ENCODE measurements at regions not wholly inside any gene's neighbourhood (a gene's known extent, or its start where the extent isn't known, plus 50 kb on each side); places are given as distances from the start of the nearest gene placed in this dataset.

DNA sequence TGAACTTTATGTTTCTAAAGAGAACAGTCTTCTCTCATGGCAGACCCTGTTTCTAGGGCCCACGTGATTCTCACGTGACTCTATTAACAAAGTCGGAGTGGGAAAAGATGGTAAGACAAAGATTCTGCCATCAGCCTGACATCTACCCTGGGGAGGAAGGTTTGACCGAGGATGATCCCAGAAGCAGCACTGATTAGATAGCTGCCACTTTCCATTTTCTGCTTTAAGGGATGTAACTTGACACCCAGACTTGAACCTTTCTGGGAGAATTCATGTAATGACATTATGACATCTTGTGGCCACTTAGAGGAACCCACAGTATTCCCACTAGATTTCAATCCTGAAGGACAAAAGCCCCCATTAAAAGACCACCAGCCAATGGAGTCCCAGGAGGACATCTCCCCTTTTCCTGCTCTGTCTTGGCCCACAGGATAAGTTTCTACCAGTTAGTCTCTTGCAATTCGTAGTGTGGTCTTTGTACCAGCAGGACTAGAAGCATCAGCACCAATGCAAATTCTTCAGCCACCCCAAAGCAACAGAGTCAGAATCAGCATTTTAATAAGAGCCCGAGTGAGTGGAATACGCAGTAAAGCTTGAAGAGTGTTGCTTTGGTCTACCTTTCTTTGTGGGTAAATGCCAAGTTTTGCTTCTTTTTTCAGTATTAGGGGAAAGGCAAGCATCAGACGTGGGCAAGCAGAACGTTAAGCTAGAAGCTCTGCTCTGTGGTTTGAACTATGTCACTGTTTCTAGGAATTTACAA lies 480.5 kb upstream of the PROK2 start:
- TF ChIP-seq CHD1 (IDR thresholded peaks at IDR 0.05; ENCODE audit: low read depth, low read length) (no peak), CBX5 (IDR thresholded peaks at IDR 0.05; ENCODE audit: low read depth, low read length) (no peak)

Measured in H1 (cell line).